Urothelium cell line (cell line): ENCODE measurements at regions not wholly inside any gene's neighbourhood (a gene's known extent, or its start where the extent isn't known, plus 50 kb on each side); places are given as distances from the start of the nearest gene placed in this dataset.

Experiments used
- DNase-seq: peaks from one replicate; pipeline ENCODE4 v3.0.0; 2011; ENCODE audit warnings: low spot score, mixed read lengths
- FAIRE-seq: peaks from 2 replicates; lab custom pipeline; 2011; peaks lifted over from hg19 to GRCh38; lab: Jason Lieb, UNC

GRCh38 chr13:103157434-103158145 is 91.4 kb upstream of the SLC10A2 start:
- FAIRE-seq: no peak
- no peak for DNase-seq

DNA sequence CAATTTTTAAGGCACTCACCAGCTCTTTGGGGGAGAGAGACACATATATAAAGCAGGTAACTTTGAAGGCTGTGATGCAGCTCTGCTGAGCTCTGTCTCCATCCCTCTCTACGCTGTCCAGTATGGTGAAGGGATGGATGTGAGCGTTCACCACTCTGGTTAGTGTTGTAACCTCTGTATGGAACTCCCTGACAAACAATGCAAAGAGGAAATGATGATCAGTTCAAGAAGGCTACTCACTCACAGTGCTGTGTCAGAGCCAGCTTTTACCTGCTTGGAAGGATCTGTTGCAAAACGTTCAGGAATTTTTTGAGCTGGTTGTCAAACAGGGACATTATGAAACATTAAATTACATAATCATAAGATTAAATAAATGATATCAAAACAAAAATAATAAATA is 90.8 kb upstream of the SLC10A2 start:
- DNase-seq (no peak), FAIRE-seq (no peak)

DNA sequence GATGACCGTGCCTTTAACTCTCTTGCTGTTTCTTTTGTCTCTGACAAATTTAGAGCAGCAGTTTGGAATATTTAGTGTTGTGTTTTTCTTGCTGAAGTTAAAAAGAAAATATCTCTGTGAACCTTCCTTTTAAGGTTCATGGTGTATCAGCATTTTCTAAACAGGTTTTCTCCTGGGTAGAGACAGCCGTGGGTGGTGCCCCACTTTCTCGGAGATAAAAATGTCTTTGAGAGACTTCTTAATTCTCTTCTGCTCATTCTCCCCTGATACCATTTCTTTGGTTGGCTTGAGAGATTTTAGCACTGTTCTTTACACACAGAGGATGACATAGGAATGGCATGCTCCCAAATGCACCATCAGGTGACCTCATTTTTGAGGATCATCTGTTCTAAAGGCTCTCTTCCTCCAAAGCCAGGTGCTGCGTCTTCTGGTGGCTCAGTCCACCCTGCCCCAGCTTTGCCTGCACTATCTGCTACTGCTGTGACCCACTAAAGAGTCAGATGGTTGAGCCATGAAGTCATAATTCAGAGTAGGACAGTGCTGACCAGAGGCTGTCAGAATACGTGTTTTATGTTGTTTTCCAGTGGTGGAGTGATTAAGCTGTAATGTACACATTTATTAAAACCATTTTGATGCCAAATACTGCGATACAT is 90.3 kb upstream of the SLC10A2 start:
- FAIRE-seq: no peak
- DNase-seq: no peak

GRCh38 chr13:103153466-103153865 is 87.2 kb upstream of the SLC10A2 start:
- FAIRE-seq (no peak), DNase-seq (no peak)

DNA sequence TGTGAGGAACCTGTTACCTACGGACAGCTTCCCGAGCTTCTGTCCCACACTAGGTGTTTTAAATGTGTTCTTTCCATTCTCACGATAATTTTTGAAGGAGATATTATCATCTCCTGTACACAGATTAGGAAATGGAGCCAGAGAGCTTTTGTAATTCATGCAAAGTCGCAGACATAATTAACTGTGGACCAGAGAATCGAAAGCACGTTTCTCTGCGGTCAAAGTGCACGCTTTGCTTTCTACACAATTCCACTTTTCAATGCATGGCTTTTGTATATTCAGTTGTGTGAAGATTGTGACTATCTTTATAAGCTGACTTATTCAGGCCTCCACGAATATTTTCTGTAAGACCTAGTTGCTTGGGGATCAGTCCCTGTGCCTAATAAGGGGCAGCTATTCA is 81.7 kb upstream of the SLC10A2 start:
- FAIRE-seq (no peak), DNase-seq (no peak)

GRCh38 chr13:103145442-103145841 is 79.2 kb upstream of the SLC10A2 start:
- no peak for DNase-seq
- no peak for FAIRE-seq

DNA sequence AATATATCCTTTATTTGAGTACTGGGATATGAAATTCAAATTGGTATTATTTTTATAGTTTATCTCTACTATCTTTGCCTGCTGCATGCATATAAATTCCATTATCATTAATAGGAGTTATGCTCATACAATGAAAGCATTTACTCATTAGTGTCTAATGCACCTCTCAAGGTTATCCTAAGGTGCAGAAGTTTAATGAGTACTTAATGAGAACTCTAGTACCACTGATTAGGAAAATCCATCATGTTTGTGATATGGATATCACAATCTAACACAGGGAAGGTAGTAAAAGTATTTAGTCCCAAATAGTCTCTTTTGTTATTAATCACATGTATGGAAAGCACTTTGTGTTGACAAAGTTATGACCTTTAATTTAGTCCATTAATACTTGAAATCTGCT is 77.2 kb upstream of the SLC10A2 start:
- no peak for FAIRE-seq

DNA sequence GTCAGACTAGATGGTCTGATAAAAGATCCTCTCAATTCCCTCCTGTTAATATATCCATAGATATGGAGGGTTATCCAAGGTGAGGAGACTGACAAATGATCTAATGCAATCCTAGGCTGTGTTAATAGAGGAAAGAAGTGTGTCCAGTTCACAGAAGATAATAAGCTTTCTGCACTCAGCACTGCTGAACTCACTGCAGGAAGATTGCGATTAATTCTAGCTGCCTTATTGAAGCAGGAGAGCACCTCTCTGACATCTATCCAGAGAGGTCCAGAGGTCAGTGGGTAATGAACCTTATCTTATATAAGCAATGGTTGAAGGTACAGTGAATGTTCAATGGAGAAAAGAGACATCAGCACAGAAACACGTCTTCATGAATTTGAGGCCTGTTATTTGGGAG is 75.9 kb upstream of the SLC10A2 start:
- DNase-seq (no peak), FAIRE-seq (no peak)

More for the DNA sequence above, 77.2 kb upstream of the SLC10A2 start:
- DNase-seq: no peak

GRCh38 chr13:103140001-103140671 is 73.9 kb upstream of the SLC10A2 start:
- DNase-seq: peak; percentile 16
- FAIRE-seq: no peak

- FAIRE-seq: no peak
- no peak for DNase-seq
These were observed 68.1 kb upstream of the SLC10A2 start for GRCh38 chr13:103134271-103134670.

- FAIRE-seq (no peak), DNase-seq (no peak)
These were observed 67.3 kb upstream of the SLC10A2 start for GRCh38 chr13:103133556-103133955.

DNA sequence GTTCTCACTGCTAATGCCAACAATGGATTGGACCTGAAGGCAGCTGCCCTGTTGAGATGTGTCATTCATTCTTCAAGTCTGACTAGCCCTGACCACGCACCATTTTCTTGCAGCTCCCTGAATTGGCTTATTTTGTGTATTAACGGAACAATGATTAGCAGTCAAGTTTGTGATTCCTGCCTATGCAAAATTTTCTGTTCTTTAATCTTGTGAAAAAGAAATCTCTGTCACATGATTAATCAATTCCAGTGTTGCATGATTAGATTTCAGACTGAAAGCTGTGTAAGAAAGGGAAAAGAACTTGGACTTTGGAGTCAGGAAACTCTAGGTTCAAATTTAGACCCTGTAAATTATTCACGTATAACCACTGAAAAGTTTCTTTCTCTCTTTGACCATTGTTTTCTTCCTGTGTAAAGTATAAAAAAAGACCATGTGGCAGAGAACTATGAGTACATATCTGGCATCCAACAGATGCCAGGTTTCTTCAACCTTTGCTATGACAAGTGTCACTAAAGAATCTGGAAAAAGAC is 64.5 kb upstream of the SLC10A2 start:
- FAIRE-seq: no peak
- DNase-seq: no peak

- FAIRE-seq (no peak), DNase-seq (no peak)
These were observed 63.9 kb upstream of the SLC10A2 start for GRCh38 chr13:103130146-103130545.
